Right renal cortex interstitium (tissue), 3 donors: ENCODE measurements at regions not wholly inside any gene's neighbourhood (a gene's known extent, or its start where the extent isn't known, plus 50 kb on each side); places are given as distances from the start of the nearest gene placed in this dataset.

ENCODE experiments used
- DNase-seq, 3 donors: peaks; one replicate each; pipeline ENCODE4 v3.0.0-alpha.2; 2013; ENCODE audit warnings: low read depth in 3 of 3, low spot score in 2 of 3

GRCh38 chr2:217086718-217087117 is 226.9 kb upstream of the TNP1 start:
- no peak for DNase-seq

- no peak for DNase-seq
Measured at GRCh38 chr2:217086038-217086522, 226.2 kb upstream of the TNP1 start.

GRCh38 chr2:217085543-217085942 is 225.7 kb upstream of the TNP1 start:
- no peak for DNase-seq

- DNase-seq = no peak
Measured at GRCh38 chr2:217081799-217082198, 221.9 kb upstream of the TNP1 start.

DNA sequence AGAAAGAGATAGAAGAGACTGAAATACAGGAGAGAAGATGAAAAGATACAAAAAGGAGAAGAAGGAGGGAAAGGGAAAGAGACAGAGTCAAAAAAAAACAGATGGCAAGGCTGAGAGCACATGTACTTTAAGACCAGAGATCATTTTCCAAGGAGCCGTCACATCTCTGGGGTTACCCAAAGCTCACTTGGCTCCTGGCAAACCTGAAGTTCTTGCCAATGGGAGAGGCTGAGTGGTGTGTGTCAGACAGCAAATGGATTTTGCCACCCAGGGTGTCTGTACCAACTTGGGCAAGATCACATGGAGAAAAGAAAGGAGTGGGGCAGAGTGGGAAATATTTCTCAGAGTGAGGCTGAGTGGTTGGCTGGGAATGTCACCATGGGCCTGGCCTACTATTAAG is 219.3 kb upstream of the TNP1 start:
- DNase-seq = no peak

- DNase-seq = no peak
Measured at GRCh38 chr2:217077831-217078407, 218.1 kb upstream of the TNP1 start.

GRCh38 chr2:217076657-217077232 is 216.9 kb upstream of the TNP1 start:
- DNase-seq = no peak

DNA sequence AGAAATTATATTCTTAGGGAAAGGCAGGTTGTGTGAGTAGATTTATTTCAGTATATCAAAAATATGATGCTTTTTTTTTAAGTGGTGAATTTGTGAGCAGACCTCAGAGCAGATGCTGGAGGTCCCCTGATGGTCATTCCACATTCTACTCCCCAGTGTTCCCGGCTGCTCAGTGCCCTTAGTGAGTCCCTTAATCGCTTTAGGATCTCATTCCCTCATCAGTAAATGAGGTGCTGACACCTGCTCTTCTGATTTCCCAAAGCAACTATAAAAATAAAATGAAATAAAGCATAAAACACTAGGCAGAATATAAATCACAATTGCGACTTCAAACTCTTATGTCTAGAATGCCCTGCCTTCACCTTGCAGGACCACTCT is 216.2 kb upstream of the TNP1 start:
- DNase-seq = no peak

- DNase-seq = no peak
Measured at GRCh38 chr2:217075268-217076057, 215.6 kb upstream of the TNP1 start.

- DNase-seq = no peak
Measured at GRCh38 chr2:217074576-217075255, 214.9 kb upstream of the TNP1 start.

- DNase-seq = no peak
Measured at GRCh38 chr2:217071416-217071815, 211.6 kb upstream of the TNP1 start.

- DNase-seq = no peak
Measured at GRCh38 chr2:217070611-217071010, 210.7 kb upstream of the TNP1 start.

GRCh38 chr2:217070043-217070430 is 210.2 kb upstream of the TNP1 start:
- DNase-seq = no peak

- no peak for DNase-seq
Measured at GRCh38 chr2:217069263-217070042, 209.6 kb upstream of the TNP1 start.

GRCh38 chr2:217068677-217069250 is 208.9 kb upstream of the TNP1 start:
- no peak for DNase-seq

DNA sequence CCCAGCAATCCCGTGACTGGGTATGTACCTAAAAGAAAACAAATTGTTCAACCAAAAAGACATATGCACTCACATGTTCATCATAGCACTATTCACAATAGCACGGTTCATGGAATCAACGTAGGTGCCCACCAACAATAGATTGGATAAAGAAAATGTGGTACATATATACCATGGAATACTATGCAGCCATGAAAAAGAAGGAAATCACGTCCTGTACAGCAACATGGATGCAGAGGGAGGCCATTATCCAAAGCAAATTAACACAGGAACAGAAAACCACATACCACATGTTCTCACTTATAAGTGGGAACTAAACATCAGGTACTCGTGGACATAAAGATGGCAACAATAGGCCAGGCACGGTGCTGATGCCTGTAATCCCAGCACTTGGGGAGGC is 207.9 kb upstream of the TNP1 start:
- DNase-seq = no peak

DNA sequence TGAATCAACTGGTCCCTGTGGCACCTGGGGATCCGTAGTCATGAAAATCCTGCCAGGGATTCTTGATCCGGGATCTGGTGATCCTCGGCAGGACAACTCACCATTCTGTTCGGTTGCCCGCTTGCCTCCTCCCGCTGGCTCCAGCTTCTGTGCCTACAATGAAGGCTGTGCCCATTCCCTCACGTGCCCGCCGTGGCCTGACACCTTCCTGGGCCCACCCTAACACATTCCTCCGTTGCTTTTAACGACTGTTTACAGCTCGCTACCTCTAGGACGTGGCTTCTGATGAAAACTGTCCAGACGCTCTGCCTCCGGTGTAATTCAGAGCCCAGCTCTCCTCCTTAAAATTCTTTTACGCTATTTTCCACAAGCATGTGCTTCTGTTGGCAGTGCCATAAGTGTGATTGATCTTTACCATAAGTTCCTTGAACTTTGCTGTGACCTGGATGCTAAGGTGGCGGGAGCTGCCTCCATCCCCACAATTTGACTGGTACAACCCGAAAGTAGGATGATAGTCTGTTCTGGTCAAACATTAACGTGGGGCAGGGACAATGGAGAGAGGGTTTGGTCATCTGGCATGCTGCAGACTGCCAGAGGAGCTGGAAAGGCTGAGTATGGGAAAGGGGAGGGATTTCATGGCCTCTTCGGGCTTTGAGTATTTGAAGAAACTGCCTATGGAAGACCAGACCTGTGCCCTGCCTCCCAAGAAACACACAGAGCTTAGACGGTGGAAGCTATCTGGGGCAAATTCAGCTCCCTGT is 206.8 kb upstream of the TNP1 start:
- DNase-seq = no peak

GRCh38 chr2:217065695-217066405 is 206.0 kb upstream of the TNP1 start:
- no peak for DNase-seq

GRCh38 chr2:217065012-217065290 is 205.1 kb upstream of the TNP1 start:
- DNase-seq = no peak
